ENCODE measurements at regions not wholly inside any gene's neighbourhood (a gene's known extent, or its start where the extent isn't known, plus 50 kb on each side); places are given as distances from the start of the nearest gene placed in this dataset.

DNA sequence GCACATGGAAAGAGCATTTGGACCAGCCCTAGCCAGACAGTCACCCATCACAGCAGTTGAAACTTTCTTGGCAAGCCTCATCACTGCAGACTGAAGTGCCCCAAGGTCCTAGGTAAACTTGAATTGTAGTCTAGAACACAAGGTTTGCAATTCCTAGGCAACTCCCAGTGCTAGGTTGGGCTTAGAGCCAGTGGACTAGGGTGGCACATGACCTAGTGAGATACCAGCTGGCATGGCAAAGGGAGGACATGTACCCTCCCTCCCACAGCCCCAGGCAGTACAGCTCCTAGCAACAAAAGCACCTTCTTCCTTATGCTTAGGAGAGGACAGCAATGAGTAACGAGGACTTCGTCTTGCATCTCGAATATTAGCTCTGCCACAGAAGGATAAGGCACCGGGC, 889.5 kb downstream of the JRKL start:
- Histone ChIP-seq H3K27ac (ENCODE audit: low read depth in 2 of 2, low read length in 1 of 2) (no peak overlapping the region), H3K79me2 (ENCODE audit: insufficient read depth) (no peaks in the 10 kb centered on the region)

DNA sequence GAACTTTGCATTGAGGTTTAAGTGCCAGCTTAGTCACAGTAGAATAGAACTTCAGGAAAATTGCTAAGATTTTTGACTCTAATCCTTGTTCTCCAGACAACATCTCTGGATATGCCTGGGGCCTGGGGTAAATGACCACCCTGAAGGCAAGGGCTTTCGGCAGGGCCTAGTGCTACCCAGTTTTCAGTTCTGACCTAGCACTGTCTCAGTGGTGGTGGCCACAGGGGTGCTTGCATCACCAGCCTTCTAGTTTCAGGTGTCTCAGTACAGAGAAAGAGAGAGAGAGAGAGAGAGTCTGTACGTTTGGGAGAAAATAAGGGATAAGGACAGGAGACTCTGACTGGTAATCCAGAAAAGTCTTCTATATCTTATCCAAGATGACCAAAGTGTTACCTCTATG, 890.5 kb downstream of the JRKL start:
- ChIA-PET CTCF (no interaction called here), POLR2A (no interaction called here)
- TF ChIP-seq EP300 (IDR thresholded peaks at IDR 0.05; ENCODE audit: borderline replicate concordance in 1 of 2, low read depth in 1 of 2, low read length in 1 of 2) (no peak), TAF1 (IDR thresholded peaks at IDR 0.05; ENCODE audit: borderline replicate concordance, low read depth, low read length) (no peak), MEF2A (IDR thresholded peaks at IDR 0.05; ENCODE audit: borderline replicate concordance, low read depth) (no peak), SMC3 (IDR thresholded peaks at IDR 0.05; ENCODE audit: low read depth, low read length) (no peak), RXRA (IDR thresholded peaks at IDR 0.05; ENCODE audit: borderline replicate concordance, low read depth) (no peak), ELF1 (IDR thresholded peaks at IDR 0.05) (no peak), FOXJ3 (CRISPR knock-in tag; IDR thresholded peaks at IDR 0.05) (no peak), RAD21 (IDR thresholded peaks at IDR 0.05; ENCODE audit: low read length) (no peak), GABPA (IDR thresholded peaks at IDR 0.05; ENCODE audit: low read depth) (no peak), EZH2phosphoT487 (IDR thresholded peaks at IDR 0.05; ENCODE audit: borderline replicate concordance, low read depth) (no peak)
- TF ChIP-seq, protein P1, sequence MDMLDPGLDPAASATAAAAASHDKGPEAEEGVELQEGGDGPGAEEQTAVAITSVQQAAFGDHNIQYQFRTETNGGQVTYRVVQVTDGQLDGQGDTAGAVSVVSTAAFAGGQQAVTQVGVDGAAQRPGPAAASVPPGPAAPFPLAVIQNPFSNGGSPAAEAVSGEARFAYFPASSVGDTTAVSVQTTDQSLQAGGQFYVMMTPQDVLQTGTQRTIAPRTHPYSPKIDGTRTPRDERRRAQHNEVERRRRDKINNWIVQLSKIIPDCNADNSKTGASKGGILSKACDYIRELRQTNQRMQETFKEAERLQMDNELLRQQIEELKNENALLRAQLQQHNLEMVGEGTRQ (IDR thresholded peaks at IDR 0.05; ENCODE audit: borderline replicate concordance, low read depth, low read length), result no peak
- TF ChIP-seq, protein P2, sequence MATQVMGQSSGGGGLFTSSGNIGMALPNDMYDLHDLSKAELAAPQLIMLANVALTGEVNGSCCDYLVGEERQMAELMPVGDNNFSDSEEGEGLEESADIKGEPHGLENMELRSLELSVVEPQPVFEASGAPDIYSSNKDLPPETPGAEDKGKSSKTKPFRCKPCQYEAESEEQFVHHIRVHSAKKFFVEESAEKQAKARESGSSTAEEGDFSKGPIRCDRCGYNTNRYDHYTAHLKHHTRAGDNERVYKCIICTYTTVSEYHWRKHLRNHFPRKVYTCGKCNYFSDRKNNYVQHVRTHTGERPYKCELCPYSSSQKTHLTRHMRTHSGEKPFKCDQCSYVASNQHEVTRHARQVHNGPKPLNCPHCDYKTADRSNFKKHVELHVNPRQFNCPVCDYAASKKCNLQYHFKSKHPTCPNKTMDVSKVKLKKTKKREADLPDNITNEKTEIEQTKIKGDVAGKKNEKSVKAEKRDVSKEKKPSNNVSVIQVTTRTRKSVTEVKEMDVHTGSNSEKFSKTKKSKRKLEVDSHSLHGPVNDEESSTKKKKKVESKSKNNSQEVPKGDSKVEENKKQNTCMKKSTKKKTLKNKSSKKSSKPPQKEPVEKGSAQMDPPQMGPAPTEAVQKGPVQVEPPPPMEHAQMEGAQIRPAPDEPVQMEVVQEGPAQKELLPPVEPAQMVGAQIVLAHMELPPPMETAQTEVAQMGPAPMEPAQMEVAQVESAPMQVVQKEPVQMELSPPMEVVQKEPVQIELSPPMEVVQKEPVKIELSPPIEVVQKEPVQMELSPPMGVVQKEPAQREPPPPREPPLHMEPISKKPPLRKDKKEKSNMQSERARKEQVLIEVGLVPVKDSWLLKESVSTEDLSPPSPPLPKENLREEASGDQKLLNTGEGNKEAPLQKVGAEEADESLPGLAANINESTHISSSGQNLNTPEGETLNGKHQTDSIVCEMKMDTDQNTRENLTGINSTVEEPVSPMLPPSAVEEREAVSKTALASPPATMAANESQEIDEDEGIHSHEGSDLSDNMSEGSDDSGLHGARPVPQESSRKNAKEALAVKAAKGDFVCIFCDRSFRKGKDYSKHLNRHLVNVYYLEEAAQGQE (IDR thresholded peaks at IDR 0.05; ENCODE audit: low read depth, low read length), result no peak
- TF ChIP-seq, protein P3, sequence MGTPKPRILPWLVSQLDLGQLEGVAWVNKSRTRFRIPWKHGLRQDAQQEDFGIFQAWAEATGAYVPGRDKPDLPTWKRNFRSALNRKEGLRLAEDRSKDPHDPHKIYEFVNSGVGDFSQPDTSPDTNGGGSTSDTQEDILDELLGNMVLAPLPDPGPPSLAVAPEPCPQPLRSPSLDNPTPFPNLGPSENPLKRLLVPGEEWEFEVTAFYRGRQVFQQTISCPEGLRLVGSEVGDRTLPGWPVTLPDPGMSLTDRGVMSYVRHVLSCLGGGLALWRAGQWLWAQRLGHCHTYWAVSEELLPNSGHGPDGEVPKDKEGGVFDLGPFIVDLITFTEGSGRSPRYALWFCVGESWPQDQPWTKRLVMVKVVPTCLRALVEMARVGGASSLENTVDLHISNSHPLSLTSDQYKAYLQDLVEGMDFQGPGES (IDR thresholded peaks at IDR 0.05; ENCODE audit: low read depth, low read length), result no peak

More for the DNA sequence above, 889.5 kb downstream of the JRKL start:
- H2AFZ ChIP-seq (ENCODE audit: low read depth), result no peak overlapping the region
- 20% methylated on average over 4 of the region's 4 CpGs for WGBS (ENCODE audit: low lambda C conversion rate)
- H4K20me1 ChIP-seq (ENCODE audit: insufficient read depth), result no peaks in the 10 kb centered on the region
- H3K27me3 ChIP-seq (ENCODE audit: insufficient read depth), result no peaks in the 10 kb centered on the region
- no peak overlapping the region for H3K9ac ChIP-seq
- no peaks in the 10 kb centered on the region for H3K9me3 ChIP-seq
- ChIA-PET CTCF (no interaction called here), POLR2A (no interaction called here)
- H3F3A ChIP-seq (replicated peaks; ENCODE audit: insufficient read depth), result no peaks in the 10 kb centered on the region
- no peak for DNase-seq
- H3K36me3 ChIP-seq (replicated peaks in 1 of 2; ENCODE audit: control insufficient read depth in 1 of 2, insufficient read depth in 2 of 2, low read length in 1 of 2), result no peaks in the 10 kb centered on the region
- TF ChIP-seq MXI1 (IDR thresholded peaks at IDR 0.05; ENCODE audit: low read depth, low read length) (no peak), EZH2phosphoT487 (IDR thresholded peaks at IDR 0.05; ENCODE audit: borderline replicate concordance, low read depth) (no peak), RXRA (IDR thresholded peaks at IDR 0.05; ENCODE audit: borderline replicate concordance, low read depth) (no peak), GATA2 (CRISPR knock-in tag; IDR thresholded peaks at IDR 0.05) (no peak), YY1 (IDR thresholded peaks at IDR 0.05; ENCODE audit: low read depth) (no peak), RAD21 (IDR thresholded peaks at IDR 0.05; ENCODE audit: low read length) (no peak), NFIC (IDR thresholded peaks at IDR 0.05; ENCODE audit: borderline replicate concordance) (no peak), SIN3A (IDR thresholded peaks at IDR 0.05; ENCODE audit: borderline replicate concordance, low read depth, low read length) (no peak), RFX5 (IDR thresholded peaks at IDR 0.05; ENCODE audit: low read length) (no peak), POLR2AphosphoS5 (IDR thresholded peaks at IDR 0.05; ENCODE audit: low read depth, low read length) (no peak), EP300 (IDR thresholded peaks at IDR 0.05; ENCODE audit: borderline replicate concordance in 1 of 2, low read depth in 1 of 2, low read length in 1 of 2) (no peak), MEF2A (IDR thresholded peaks at IDR 0.05; ENCODE audit: borderline replicate concordance, low read depth) (no peak)
- TF ChIP-seq, protein P4, sequence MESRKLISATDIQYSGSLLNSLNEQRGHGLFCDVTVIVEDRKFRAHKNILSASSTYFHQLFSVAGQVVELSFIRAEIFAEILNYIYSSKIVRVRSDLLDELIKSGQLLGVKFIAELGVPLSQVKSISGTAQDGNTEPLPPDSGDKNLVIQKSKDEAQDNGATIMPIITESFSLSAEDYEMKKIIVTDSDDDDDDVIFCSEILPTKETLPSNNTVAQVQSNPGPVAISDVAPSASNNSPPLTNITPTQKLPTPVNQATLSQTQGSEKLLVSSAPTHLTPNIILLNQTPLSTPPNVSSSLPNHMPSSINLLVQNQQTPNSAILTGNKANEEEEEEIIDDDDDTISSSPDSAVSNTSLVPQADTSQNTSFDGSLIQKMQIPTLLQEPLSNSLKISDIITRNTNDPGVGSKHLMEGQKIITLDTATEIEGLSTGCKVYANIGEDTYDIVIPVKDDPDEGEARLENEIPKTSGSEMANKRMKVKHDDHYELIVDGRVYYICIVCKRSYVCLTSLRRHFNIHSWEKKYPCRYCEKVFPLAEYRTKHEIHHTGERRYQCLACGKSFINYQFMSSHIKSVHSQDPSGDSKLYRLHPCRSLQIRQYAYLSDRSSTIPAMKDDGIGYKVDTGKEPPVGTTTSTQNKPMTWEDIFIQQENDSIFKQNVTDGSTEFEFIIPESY (IDR thresholded peaks at IDR 0.05; ENCODE audit: borderline replicate concordance, low read depth), result no peak
- TF ChIP-seq, protein P5, sequence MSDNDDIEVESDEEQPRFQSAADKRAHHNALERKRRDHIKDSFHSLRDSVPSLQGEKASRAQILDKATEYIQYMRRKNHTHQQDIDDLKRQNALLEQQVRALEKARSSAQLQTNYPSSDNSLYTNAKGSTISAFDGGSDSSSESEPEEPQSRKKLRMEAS (IDR thresholded peaks at IDR 0.05; ENCODE audit: low read depth), result no peak
- no peak overlapping the region for H3K4me3 ChIP-seq (ENCODE audit: low read depth in 2 of 2, low read length in 1 of 2)
- H3K4me1 ChIP-seq (ENCODE audit: control insufficient read depth in 1 of 2, insufficient read depth in 2 of 2, low read depth in 1 of 2, low read length in 1 of 2), result no peaks in the 10 kb centered on the region
- H3K4me2 ChIP-seq, result no peak overlapping the region
- H3K9me2 ChIP-seq, result no peaks in the 10 kb centered on the region

More for the DNA sequence above, 890.5 kb downstream of the JRKL start:
- no peaks in the 10 kb centered on the region for H3F3A ChIP-seq (replicated peaks; ENCODE audit: insufficient read depth)
- H4K20me1 ChIP-seq (ENCODE audit: insufficient read depth), result no peaks in the 10 kb centered on the region
- no peak overlapping the region for H3K27ac ChIP-seq (ENCODE audit: low read depth in 2 of 2, low read length in 1 of 2)
- H3K9me3 ChIP-seq, result no peaks in the 10 kb centered on the region
- no peaks in the 10 kb centered on the region for H3K4me1 ChIP-seq (ENCODE audit: control insufficient read depth in 1 of 2, insufficient read depth in 2 of 2, low read depth in 1 of 2, low read length in 1 of 2)
- no peaks in the 10 kb centered on the region for H3K9me2 ChIP-seq
- no peak overlapping the region for H3K9ac ChIP-seq
- H3K4me3 ChIP-seq (ENCODE audit: low read depth in 2 of 2, low read length in 1 of 2), result no peak overlapping the region
- DNase-seq, result no peak
- no peak overlapping the region for H3K4me2 ChIP-seq
- no peak overlapping the region for H2AFZ ChIP-seq (ENCODE audit: low read depth)
- no peaks in the 10 kb centered on the region for H3K36me3 ChIP-seq (replicated peaks in 1 of 2; ENCODE audit: control insufficient read depth in 1 of 2, insufficient read depth in 2 of 2, low read length in 1 of 2)
- WGBS (ENCODE audit: low lambda C conversion rate), result 13% methylated on average over 2 of the region's 2 CpGs
- no peaks in the 10 kb centered on the region for H3K79me2 ChIP-seq (ENCODE audit: insufficient read depth)
- H3K27me3 ChIP-seq (ENCODE audit: insufficient read depth), result no peaks in the 10 kb centered on the region

Measured in SK-N-SH (cell line).